Esophagus squamous epithelium (tissue), 5 donors: ENCODE measurements at regions not wholly inside any gene's neighbourhood (a gene's known extent, or its start where the extent isn't known, plus 50 kb on each side); places are given as distances from the start of the nearest gene placed in this dataset.

Source experiments
- DNase-seq: peaks from one replicate; lab custom pipeline; 2025; lab: John Stamatoyannopoulos, UW
- H3K27ac ChIP-seq, 4 donors: fragments of 200-600 bp; sonication (generic); one replicate each; pipeline ENCODE4 v1.5.1; 2016 to 2019; ENCODE audit warnings: mild to moderate bottlenecking in 1 of 4
- H3K27me3 ChIP-seq, 4 donors: fragments of 200-600 bp; sonication (generic); 1 replicate in 3 of 4; 2 replicates in 1 of 4; pipeline versions ENCODE4 v1.5.1 to v1.6.0; 2017 to 2021; ENCODE audit warnings: antibody characterized with exemption in 1 of 4
- H3K36me3 ChIP-seq, 3 donors: fragments of 200-600 bp; sonication (generic); one replicate each; pipeline ENCODE4 v1.5.1; 2016 to 2019
- H3K4me1 ChIP-seq, 3 donors: fragments of 200-600 bp; sonication (generic); one replicate each; pipeline ENCODE4 v1.5.1; 2017 to 2019
- H3K4me3 ChIP-seq, 4 donors: fragments of 200-600 bp; sonication (generic); 1 replicate in 3 of 4; 2 replicates in 1 of 4; pipeline ENCODE4 v1.5.1; 2016 to 2019; ENCODE audit warnings: mild to moderate bottlenecking in 2 of 4, moderate library complexity in 1 of 4
- H3K9me3 ChIP-seq, 3 donors: fragments of 200-600 bp; sonication (generic); one replicate each; pipeline ENCODE4 v1.5.1; 2016 to 2019
- POLR2A ChIP-seq, 4 donors: fragments of 450-650 bp; IDR thresholded peaks; one replicate each; pipeline ENCODE4 v1.6.1; 2017; ENCODE audit warnings: antibody characterized with exemption in 4 of 4, mild to moderate bottlenecking in 4 of 4, moderate library complexity in 3 of 4
- WGBS, 2 donors: methylation state at CpG; one replicate each; pipeline ENCODE4 v1.1.5; 2018; 5-methylcytosine and 5-hydroxymethylcytosine counted together
- intact Hi-C: fragments of 100-400 bp; cut with DNase I; formaldehyde crosslinking; loops from one replicate; pipeline ENCODE4 v1.15.0; 2022
- TF ChIP-seq, protein P1 (sequence below), 6 experiments: fragments of 450-650 bp in 4 of 6; fragments of 200-600 bp in 2 of 6; sonication (generic) in 2 of 6; IDR thresholded peaks; one replicate each; pipeline ENCODE4 v1.5.1; 2016 to 2019; ENCODE audit warnings: antibody characterized with exemption in 6 of 6, mild to moderate bottlenecking in 4 of 6, moderate library complexity in 4 of 6
- donor health status: DM: yes; HTN: yes; CAD: no.

DNA sequence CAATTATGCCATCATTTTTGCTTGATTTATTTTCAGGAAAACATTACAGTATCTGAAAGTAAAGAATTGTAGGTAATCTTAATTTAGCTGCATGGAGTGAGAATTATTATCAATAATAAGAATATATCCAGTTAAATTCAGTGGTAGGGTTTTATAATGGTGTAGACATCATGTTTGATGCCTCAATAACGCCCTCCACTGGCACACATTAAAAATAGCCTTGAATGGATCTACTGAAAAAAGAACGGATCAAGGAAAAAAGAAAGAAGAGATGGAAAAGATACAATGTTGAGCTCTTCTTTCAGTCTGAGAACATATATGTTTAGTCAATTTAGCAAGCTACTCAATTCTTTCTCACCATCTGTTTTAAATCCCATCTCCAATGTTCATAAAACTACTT is 319.2 kb downstream of the CDC14C start:
- Histone ChIP-seq H3K36me3 (no peaks in the 10 kb centered on the region), H3K4me3 (no peak overlapping the region), H3K27me3 (no peaks in the 10 kb centered on the region), H3K9me3 (peaks cover 0 to 2% (median 0%) of the 10 kb centered on the region in 3 donors), H3K4me1 (no peaks in the 10 kb centered on the region), H3K27ac (no peak overlapping the region)
- TF ChIP-seq POLR2A (IDR thresholded peaks at IDR 0.05), result no peak
- TF ChIP-seq, protein P1, sequence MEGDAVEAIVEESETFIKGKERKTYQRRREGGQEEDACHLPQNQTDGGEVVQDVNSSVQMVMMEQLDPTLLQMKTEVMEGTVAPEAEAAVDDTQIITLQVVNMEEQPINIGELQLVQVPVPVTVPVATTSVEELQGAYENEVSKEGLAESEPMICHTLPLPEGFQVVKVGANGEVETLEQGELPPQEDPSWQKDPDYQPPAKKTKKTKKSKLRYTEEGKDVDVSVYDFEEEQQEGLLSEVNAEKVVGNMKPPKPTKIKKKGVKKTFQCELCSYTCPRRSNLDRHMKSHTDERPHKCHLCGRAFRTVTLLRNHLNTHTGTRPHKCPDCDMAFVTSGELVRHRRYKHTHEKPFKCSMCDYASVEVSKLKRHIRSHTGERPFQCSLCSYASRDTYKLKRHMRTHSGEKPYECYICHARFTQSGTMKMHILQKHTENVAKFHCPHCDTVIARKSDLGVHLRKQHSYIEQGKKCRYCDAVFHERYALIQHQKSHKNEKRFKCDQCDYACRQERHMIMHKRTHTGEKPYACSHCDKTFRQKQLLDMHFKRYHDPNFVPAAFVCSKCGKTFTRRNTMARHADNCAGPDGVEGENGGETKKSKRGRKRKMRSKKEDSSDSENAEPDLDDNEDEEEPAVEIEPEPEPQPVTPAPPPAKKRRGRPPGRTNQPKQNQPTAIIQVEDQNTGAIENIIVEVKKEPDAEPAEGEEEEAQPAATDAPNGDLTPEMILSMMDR (IDR thresholded peaks at IDR 0.05), result no peak
- 26 to 43% methylated on average over 2 of the region's 2 CpGs for WGBS, 2 donors
- DNase-seq, result no peak
- intact Hi-C loops, result no loop called here

DNA sequence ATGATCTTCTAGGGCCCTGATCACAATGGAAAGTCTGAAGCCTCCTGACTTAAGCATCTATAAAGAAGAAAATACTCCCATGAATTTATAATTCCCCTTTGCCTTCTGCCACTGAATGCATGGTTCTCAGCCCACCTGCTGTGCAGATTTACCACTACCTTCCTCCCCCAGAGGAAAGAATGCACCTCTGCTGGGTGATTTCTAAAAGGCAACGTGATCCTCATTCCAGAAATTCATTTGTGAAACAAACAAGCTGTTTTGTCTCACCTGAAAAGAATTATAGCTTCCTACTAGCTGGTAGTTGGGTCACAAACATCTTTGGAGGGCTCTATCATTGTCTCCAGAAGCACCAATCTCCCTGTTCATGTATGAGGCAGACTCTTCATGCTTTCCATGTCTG is 320.2 kb downstream of the CDC14C start:
- Histone ChIP-seq H3K27ac (no peak overlapping the region), H3K27me3 (no peaks in the 10 kb centered on the region), H3K36me3 (no peaks in the 10 kb centered on the region), H3K4me1 (no peaks in the 10 kb centered on the region), H3K9me3 (no peaks in the 10 kb centered on the region), H3K4me3 (no peak overlapping the region)
- WGBS, 2 donors, result 18 to 21% methylated on average over 1 of the region's 1 CpG
- TF ChIP-seq, protein P1 (IDR thresholded peaks at IDR 0.05), result no peak
- no peak for TF ChIP-seq POLR2A (IDR thresholded peaks at IDR 0.05)
- intact Hi-C loops, result no loop called here
- no peak for DNase-seq

DNA sequence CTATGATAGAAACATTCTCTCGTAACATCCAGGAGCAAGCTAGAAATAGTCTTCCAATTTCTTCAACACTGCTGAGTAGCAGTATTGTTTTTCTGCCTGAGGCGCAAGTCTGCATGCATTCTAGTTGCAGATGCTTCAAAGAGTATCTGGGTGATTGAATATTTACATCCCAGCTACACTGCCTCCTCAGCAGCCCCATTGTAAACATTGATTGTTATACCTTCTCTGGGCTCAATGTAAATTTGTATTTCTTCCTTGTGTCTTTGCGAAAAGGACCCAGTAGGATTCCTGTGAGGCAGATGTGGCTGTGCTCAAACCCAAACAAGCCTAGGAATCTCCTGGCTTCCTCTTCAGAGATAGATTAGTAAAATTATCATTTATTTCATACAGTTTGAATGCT is 320.7 kb downstream of the CDC14C start:
- no peak for DNase-seq
- Histone ChIP-seq H3K27ac (no peak overlapping the region), H3K27me3 (no peaks in the 10 kb centered on the region), H3K4me3 (no peak overlapping the region), H3K4me1 (no peaks in the 10 kb centered on the region), H3K36me3 (no peaks in the 10 kb centered on the region), H3K9me3 (no peaks in the 10 kb centered on the region)
- TF ChIP-seq, protein P1 (IDR thresholded peaks at IDR 0.05), result no peak
- no peak for TF ChIP-seq POLR2A (IDR thresholded peaks at IDR 0.05)
- intact Hi-C loops, result no loop called here
- WGBS, 2 donors, result 60 to 73% methylated on average over 3 of the region's 3 CpGs

DNA sequence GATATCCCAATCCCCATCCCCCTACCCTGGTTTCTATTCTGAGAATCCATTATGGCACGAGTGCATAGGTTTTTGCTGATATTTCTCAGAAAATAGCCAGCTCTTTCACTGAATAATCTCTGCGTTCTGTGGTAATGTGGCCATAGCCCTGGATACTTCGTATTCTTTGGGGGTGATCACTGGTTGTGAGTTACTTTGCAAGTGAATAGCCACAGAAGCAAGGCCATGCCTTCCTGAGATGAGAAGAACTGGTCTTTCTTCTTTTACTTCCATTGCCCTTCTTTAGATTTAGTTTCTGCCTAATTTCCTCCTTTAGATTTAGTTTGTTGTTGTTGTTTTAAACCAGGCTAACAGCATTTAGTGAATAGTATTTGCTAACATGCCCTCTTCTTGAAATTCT is 323.4 kb downstream of the CDC14C start:
- 64 to 65% methylated on average over 3 of the region's 3 CpGs for WGBS, 2 donors
- Histone ChIP-seq H3K27ac (no peak overlapping the region), H3K4me1 (no peaks in the 10 kb centered on the region), H3K36me3 (no peaks in the 10 kb centered on the region), H3K27me3 (no peaks in the 10 kb centered on the region), H3K4me3 (no peak overlapping the region), H3K9me3 (no peaks in the 10 kb centered on the region)
- TF ChIP-seq, protein P1 (IDR thresholded peaks at IDR 0.05), result no peak
- TF ChIP-seq POLR2A (IDR thresholded peaks at IDR 0.05), result no peak
- intact Hi-C loops, result no loop called here
- no peak for DNase-seq

DNA sequence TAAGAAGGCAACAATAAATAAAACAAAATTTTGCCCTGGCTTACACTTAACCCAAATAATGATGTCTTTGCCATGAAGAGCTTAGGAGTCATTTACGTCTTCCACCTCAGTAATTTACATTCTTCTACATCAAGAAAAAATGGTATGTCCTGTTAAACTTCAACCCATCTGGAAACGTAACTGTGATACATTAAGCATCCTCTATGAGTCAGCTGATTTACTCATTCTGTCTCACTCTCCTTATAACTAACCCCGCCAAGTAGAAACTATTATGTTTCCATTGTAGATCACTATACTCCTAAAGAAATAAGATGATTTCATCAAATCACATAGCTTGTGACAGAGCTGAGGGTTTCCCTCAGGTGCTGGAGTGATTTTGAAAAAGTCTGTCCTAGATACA is 330.7 kb downstream of the CDC14C start:
- WGBS, 2 donors, result 47 to 55% methylated on average over 3 of the region's 3 CpGs
- TF ChIP-seq POLR2A (IDR thresholded peaks at IDR 0.05), result no peak
- TF ChIP-seq, protein P1 (IDR thresholded peaks at IDR 0.05), result no peak
- Histone ChIP-seq H3K27me3 (no peaks in the 10 kb centered on the region), H3K36me3 (no peaks in the 10 kb centered on the region), H3K4me1 (no peaks in the 10 kb centered on the region), H3K4me3 (no peak overlapping the region), H3K27ac (no peak overlapping the region), H3K9me3 (no peaks in the 10 kb centered on the region)
- no peak for DNase-seq
- intact Hi-C loops, result no loop called here
